Stimulated activated CD8-positive, alpha-beta memory T cell treated with anti-CD3 and anti-CD28 coated beads, Interleukin-12 subunit alpha, Interleukin-12 subunit beta, amount 100 ng/mL, for 1 hour (primary cell): ENCODE measurements at regions not wholly inside any gene's neighbourhood (a gene's known extent, or its start where the extent isn't known, plus 50 kb on each side); places are given as distances from the start of the nearest gene placed in this dataset.

Experiments used
- DNase-seq: peaks from one replicate; pipeline ENCODE4 v3.0.0-alpha.2; 2020; ENCODE audit warnings: low read depth

DNA sequence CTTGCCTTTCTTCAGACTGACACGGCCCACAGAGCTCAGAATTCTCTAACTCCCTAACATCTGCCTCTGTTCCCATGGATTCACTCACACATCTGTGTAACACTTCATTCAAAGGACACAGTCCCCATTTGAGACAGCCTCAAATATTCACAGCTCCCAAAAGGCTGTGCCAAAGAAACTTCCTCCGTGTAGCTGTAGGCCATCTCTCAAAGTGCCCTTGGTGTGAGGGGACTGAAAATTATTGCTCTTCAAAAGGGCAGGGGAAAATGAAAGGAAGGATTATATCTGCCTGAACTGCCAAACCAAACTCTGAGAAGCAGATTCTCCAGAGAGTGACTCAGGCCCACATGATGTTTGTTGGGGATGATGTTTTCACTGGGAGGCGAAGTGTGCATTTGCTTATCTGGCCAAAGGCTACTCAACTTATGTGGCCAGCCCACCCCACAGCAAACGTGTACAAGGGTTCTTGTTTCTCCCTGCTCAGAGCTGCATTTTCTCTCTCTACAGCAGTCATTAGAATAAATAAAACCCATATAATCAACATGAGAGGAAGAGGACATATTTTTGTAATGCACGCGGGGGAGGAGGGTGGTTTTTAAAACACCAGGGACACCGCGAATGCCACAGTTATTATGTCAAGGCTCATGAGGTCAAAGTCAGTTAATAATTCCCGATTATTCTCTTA, 302.4 kb upstream of the NFE2L3 start:
- DNase-seq, result no peak

DNA sequence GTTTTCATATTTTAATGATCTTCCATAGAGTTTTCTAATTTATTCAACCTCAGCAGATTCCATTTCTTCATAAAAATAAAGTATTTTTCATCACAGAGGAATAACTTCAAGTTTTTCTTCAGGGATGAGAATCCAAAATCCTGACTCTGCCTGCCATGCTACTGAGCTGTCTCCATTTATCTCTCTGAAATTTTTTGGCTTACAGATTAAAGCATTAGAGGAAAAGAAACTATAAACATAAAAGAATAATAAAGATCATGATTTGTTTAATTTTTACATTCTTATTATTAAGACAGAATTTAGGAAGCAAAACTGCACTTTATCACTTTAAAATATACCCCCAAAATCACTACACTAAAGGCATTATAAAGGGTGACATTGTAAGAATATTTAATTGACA, 301.8 kb upstream of the NFE2L3 start:
- DNase-seq, result no peak

DNA sequence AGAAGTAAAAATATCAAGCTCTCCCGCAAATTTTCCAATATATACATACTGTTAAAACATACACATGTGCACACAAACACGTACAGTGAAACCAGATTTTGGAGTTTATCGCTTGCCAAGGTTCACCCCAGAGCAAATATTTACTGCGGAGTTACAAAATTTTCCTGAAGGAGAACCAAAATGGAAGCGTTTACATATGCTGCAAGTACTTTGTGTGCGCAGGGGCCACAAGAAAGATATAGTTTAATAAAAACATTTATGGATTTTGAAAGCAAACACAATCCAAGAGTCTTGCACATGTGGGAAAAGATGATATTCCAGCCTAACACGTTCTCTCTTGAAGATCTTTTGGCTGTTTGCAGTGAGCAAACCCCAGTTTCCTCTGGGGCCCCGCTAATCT, 301.3 kb upstream of the NFE2L3 start:
- no peak for DNase-seq

- peak; percentile 16 for DNase-seq
These were observed 300.4 kb upstream of the NFE2L3 start for GRCh38 chr7:25851332-25852210.

GRCh38 chr7:25852211-25852938, 299.6 kb upstream of the NFE2L3 start:
- DNase-seq, result no peak

GRCh38 chr7:25852939-25853271, 299.1 kb upstream of the NFE2L3 start:
- DNase-seq, result no peak

- no peak for DNase-seq
These were observed 298.7 kb upstream of the NFE2L3 start for GRCh38 chr7:25853314-25853713.

- DNase-seq, result no peak
These were observed 297.9 kb upstream of the NFE2L3 start for GRCh38 chr7:25854059-25854458.

- no peak for DNase-seq
These were observed 297.1 kb upstream of the NFE2L3 start for GRCh38 chr7:25854608-25855497.

- no peak for DNase-seq
These were observed 295.9 kb upstream of the NFE2L3 start for GRCh38 chr7:25855854-25856782.

DNA sequence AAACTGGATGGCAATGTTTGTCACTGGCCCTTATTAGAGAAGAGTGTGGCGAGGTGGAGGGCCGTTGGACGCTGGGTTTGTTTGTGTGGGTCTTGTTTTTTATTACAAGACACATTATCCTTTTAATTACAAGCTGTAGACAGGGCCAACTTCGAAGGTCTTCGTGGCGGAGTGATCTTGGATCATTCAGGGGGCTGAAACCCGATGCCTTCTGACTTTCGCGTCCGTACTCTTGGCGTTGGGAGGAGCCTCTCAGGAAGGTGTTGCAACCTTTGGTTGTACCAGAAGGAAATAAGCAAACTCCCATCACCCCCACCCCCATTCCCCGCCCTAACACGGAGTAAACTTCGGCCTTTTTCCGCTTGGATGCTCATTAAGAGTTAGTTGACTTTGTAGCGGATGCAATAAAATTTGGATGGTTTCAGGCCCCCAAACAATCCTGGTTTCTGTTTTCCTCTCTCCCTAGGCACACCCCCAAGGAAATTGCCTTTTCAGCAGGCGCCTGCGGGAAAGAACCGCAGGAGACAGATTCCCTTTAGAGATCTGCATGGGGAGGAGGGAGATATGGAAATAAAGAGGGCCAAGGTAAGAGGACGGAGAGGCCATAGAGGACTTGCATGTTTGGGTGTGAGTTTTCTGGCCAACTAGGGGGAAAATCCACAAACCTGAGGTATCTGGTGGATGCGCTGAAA, 294.5 kb upstream of the NFE2L3 start:
- no peak for DNase-seq

DNA sequence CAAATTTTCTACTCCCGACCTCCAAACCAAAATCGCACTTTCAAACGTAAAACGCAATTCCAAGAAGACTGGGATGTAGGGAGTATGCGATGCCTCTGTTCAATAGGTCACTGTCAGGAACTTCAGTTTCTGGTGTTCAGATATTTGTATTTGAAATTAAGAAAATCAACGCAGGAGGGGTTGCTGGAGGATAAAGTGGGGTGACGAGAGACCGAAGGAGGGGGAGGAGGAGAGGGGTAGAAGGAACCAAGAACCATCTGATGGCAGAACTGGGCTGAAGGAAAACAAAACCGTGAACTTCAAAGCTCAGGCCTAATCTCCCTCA, 293.8 kb upstream of the NFE2L3 start:
- DNase-seq, result no peak

DNA sequence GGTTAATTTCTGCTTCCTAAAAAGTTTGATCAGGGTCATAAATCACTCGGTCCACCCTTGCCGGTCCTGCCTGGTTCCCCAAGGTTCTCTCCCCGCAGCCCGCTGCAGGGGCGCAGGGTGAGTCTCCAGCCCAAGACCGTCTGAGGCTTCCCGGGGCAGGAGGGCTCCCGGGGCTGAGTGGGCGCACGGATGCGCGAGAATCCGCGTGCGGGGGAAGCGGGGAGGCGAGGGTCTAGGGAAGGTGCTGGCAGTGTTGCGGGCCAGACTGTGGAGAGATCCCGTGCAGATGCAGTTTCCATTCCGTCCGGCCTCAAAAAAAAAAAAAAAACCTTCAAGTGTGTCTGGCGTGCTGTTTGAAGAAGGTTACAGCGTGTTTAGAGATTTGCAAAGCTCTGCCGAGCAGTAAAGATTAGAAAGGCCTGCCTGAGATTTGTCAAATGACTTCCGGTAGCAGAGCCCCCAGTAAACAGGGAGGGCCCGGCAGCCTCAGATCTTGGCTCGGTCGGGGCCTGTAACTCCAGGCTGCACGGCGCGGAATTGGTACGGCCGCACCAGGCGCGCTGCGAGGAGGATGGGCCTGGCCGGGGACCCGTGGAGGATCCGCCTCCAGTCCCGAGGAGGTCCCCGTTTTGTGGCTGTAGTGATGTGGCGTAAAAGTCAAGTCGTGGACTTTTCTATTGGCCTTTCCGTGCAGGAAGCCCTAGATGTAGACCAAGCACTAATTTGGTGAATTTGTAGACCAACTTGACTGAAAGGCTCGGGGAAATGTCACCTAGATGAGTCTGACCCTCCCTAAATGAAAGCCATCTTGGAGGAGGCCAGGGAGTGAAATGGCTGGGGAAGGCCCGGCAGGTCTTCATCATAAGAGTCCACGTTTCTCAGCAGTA, 293.2 kb upstream of the NFE2L3 start:
- DNase-seq, result no peak

- no peak for DNase-seq
These were observed 292.4 kb upstream of the NFE2L3 start for GRCh38 chr7:25859412-25860274.

DNA sequence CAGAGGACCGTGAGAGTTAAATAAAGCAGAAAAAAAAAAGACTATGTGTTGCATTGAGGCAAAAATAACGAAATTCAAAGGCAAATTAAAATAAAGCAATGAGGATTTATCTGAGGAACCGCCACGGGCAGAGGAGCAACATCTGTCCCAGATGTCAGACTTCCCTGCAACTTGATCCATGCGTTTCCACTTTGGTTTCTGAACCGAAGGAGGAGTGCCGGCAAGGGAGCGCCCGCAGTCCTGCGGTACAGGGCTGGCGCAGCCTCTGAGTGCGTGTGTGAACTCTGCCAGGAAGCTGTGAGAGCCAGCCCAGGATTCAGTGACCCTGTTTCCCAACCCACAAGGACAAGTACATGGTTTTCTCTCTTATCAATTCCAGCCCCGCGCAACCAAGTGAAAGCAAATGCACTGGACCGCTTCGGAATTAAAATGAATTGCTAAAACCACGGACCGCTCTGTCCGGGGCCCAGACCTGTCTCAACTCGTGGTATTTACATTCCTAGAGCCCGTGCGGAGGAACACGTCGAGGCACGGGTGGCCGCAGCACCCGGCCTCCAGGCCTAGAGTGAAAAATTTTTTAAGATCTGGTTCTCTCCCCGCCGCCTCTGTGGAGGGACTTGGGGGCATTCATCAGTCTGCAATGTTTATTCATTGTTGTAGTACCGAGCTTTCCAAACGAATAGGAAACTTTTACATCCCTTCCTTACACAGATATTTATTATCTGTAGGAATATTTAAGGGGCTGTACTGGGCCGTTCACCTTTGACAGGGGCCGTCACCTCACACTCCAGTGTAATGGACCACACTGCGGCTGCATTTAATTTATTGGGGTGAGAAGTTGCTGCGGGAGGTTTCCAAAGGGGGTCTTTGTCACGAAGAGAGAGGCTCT, 291.5 kb upstream of the NFE2L3 start:
- DNase-seq, result no peak

GRCh38 chr7:25861164-25861496, 290.9 kb upstream of the NFE2L3 start:
- no peak for DNase-seq

DNA sequence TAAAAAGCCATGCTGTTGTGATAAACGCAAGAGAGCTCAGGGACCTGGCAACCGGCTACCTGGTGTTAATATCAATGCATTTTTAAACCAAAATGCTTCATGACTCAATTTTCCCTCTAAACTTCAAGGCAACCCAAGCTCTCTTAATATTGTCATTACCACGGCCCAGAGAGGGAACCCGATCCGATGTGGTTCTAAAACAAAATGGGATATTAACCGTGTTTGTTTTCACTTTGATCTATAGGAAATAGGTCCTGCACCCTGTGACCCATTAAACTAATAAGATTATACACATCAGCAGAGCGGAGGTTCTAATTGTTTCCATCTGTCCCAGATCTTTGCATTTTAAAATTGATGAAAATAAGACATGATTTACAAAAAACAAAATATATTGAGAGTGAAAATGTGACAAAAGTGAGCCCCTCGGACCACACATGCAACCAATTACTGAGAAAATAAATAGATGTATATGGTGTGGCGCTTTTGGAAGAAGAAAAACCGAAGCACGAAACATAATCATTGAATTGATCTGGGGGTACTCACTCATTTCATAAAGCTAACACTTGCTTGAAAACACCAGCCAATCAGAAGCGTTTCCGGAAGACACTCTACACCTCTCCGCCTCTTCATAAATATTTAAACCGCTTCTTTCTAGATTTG, 290.3 kb upstream of the NFE2L3 start:
- DNase-seq, result no peak
